OCI-LY7 (cell line): ENCODE measurements at regions not wholly inside any gene's neighbourhood (a gene's known extent, or its start where the extent isn't known, plus 50 kb on each side); places are given as distances from the start of the nearest gene placed in this dataset.

Experiments
- EZH2phosphoT487 ChIP-seq: fragments of 200-600 bp; sonication (generic); IDR thresholded peaks from 2 replicates; pipeline ENCODE4 v1.6.1; 2018; ENCODE audit warnings: low read depth, borderline replicate concordance, mild to moderate bottlenecking, mixed run types, antibody characterized with exemption, low read length, moderate library complexity, mixed read lengths
- TF ChIP-seq, protein P1 (sequence below): fragments of 200-600 bp; sonication (generic); conservative IDR thresholded peaks from 2 replicates; pipeline ENCODE4 v1.5.1; 2014; ENCODE audit warnings: mild to moderate bottlenecking, antibody characterized with exemption, low read length, moderate library complexity, mixed read lengths

DNA sequence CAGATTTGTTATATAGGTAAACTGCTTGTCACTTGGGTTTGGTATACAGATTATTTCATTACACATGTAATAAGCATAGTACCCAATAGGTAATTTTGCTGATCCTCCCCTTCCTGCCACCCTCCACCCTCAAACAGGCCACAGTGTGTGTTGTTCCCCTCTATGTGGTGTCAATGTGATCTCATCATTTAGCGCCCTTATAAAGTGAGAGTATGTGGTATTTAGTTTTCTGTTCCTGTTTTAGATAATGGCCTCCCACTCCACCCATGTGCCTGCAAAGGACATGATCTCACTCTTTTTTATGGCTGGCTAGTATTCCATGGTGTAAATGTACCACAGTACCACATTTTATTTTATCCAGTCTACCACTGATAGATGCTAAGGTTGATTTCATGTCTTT lies 522.1 kb upstream of the LRRC7 start:
- TF ChIP-seq, protein P1, sequence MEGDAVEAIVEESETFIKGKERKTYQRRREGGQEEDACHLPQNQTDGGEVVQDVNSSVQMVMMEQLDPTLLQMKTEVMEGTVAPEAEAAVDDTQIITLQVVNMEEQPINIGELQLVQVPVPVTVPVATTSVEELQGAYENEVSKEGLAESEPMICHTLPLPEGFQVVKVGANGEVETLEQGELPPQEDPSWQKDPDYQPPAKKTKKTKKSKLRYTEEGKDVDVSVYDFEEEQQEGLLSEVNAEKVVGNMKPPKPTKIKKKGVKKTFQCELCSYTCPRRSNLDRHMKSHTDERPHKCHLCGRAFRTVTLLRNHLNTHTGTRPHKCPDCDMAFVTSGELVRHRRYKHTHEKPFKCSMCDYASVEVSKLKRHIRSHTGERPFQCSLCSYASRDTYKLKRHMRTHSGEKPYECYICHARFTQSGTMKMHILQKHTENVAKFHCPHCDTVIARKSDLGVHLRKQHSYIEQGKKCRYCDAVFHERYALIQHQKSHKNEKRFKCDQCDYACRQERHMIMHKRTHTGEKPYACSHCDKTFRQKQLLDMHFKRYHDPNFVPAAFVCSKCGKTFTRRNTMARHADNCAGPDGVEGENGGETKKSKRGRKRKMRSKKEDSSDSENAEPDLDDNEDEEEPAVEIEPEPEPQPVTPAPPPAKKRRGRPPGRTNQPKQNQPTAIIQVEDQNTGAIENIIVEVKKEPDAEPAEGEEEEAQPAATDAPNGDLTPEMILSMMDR: no peak
- no peak for TF ChIP-seq EZH2phosphoT487
